ENCODE measurements at regions not wholly inside any gene's neighbourhood (a gene's known extent, or its start where the extent isn't known, plus 50 kb on each side); places are given as distances from the start of the nearest gene placed in this dataset.
"Not testable (repeated sequence)": the region's sequence is repeated elsewhere in the genome, so short reads cannot be mapped to it uniquely, and the experiment has no call there.

DNA sequence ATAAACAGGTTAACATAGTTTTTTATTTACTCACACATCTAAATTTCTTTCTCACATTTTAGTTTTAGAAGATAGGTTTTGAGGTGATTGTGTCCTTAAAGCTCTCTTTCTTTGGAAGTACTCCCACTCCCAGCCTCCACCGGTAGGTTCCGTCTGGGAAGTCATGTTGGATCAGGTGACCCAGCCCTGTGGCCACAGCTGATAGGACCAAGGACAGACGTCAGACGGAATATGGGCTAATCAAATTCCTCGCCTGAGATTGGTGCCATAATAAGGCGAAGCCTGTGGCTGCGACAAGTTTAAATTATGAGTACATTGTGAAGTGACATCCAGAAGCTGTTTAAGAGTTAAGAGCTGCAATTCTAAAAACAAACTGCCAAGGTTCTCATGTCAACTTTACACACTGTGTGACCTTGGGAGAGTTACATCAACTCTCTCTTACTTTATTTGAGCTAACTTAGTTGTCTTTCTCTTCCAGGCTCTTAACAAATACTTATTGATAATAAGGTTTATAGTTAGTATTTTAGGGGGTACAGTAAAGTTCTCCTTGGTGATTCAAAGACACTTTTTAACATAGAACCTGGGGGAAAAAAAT is 133.6 kb downstream of the NPY start:
- ChIA-PET POLR2A (no interaction called here), CTCF (no interaction called here)
- no peak overlapping the region for H3K4me3 Mint-ChIP-seq
- no peak overlapping the region for H3K27ac Mint-ChIP-seq
- H3K27me3 Mint-ChIP-seq, result peaks cover 2% of the 10 kb centered on the region
- H3K36me3 Mint-ChIP-seq, result no peaks in the 10 kb centered on the region
- DNase-seq, result no peak
- no peaks in the 10 kb centered on the region for H3K4me1 Mint-ChIP-seq (ENCODE audit: low read depth)
- H3K9me3 Mint-ChIP-seq, result peaks cover 8% of the 10 kb centered on the region
- intact Hi-C loops (cut with micrococcal nuclease), result no loop called here

DNA sequence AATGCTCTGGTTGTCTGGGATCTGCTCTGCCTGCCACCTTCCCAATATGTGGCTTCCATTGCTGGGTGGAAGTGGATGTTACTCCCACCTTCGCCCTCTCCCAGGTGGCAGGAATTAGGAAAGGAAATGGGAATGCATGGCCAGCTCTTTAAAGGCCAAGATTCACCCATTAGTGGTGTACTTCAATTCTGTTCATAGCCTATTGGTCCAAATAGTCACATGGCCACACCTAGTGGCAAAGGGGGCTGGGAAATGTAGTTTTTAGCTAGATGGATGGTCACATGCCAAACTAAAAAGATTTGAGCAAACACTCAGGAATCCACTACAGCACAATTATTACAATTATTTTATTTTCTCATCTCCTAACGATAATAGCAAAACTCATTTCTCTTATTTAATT is 135.1 kb downstream of the NPY start:
- H3K4me3 Mint-ChIP-seq, result no peak overlapping the region
- CTCF ChIA-PET, result no interaction called here

DNA sequence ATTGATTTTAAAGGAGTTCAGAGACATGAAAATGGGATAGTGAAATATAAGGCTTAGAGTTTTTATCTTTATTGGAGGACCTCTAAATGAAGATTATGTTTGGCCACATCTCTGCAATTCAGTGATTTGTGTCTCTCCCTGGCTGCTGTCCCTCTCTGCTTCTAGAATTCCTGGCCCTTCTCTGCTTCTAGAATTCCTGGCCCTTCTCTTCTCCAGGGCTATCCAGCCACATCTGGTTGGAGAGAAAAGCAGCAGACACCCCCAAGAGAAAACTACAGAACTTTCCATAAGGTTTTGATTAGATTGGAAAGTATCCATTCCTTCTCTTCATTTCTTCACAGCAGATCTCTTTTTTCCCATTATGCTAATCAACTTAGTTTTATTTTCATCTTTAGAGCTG is 135.5 kb downstream of the NPY start:
- Mint-ChIP-seq H3K9me3 (no peaks in the 10 kb centered on the region), H3K36me3 (no peaks in the 10 kb centered on the region), H3K27me3 (no peaks in the 10 kb centered on the region), H3K27ac (no peak overlapping the region), H3K4me1 (ENCODE audit: low read depth) (no peaks in the 10 kb centered on the region), H3K4me3 (no peak overlapping the region)
- no peak for DNase-seq
- POLR2A ChIA-PET, result no interaction called here
- CTCF ChIA-PET, result no interaction called here
- intact Hi-C loops (cut with micrococcal nuclease), result no loop called here

More for the DNA sequence above, 135.1 kb downstream of the NPY start:
- no peak for DNase-seq
- no peaks in the 10 kb centered on the region for H3K4me1 Mint-ChIP-seq (ENCODE audit: low read depth)
- POLR2A ChIA-PET, result no interaction called here
- H3K27ac Mint-ChIP-seq, result no peak overlapping the region
- H3K36me3 Mint-ChIP-seq, result no peaks in the 10 kb centered on the region
- peaks cover 2% of the 10 kb centered on the region for H3K27me3 Mint-ChIP-seq
- peaks cover 3% of the 10 kb centered on the region for H3K9me3 Mint-ChIP-seq
- intact Hi-C loops (cut with micrococcal nuclease), result no loop called here

DNA sequence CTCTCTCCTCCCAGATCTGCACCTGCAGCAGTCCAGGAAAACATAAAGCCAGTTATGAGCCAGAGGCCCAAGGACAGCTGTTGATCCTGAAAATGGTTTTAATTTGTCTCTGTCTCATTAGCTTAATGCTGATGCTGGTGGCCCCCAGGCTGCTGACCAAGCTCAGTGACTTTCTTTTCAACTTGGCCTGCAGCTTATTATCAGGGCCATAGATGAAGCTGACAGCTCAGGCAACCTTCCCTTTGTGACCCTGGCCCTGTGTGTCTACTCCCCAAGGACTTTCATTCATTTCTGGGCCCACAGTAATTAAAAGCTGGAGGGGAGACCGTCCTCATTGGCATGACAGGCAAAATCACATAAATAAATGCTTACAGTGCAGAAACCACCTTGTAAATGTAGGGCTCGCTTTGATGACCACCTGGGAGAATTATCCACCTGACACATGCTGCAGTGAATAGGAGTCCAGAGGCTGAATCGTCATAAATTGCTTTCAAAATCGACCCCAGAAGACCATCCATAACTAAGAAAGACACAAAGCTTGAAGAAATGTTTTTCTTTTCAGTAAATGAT is 138.5 kb downstream of the NPY start:
- no peak overlapping the region for H3K4me3 Mint-ChIP-seq
- H3K36me3 Mint-ChIP-seq, result no peaks in the 10 kb centered on the region
- peaks cover 5% of the 10 kb centered on the region for H3K9me3 Mint-ChIP-seq
- DNase-seq, result no peak
- no peak overlapping the region for H3K27ac Mint-ChIP-seq
- CTCF ChIA-PET, result no interaction called here
- intact Hi-C loops (cut with micrococcal nuclease), result no loop called here
- H3K4me1 Mint-ChIP-seq (ENCODE audit: low read depth), result no peaks in the 10 kb centered on the region
- POLR2A ChIA-PET, result no interaction called here
- peaks cover 5% of the 10 kb centered on the region for H3K27me3 Mint-ChIP-seq

DNA sequence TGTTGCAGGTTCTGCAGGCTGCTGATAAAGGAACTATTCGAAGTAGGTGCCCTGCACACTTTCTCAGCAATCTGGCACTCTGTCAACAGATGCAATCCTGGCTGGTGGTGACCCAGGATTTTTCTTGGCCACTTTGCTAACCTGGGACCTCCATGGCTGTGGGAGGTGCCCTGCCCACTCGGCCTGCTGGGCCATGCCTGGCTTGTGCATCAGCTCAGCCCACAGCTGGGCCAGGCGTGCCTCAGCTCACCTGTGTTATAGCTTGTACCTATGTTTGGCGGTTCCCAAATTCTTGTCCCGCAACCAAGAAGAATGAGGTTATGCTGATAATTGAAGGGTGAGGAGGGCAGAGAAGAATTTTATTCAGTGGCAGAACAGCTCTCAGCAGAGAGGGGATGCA is 141.7 kb downstream of the NPY start:
- ChIA-PET CTCF (no interaction called here), POLR2A (no interaction called here)
- H3K36me3 Mint-ChIP-seq, result no peaks in the 10 kb centered on the region
- H3K27ac Mint-ChIP-seq, result no peak overlapping the region
- peaks cover 5% of the 10 kb centered on the region for H3K27me3 Mint-ChIP-seq
- no peak for DNase-seq
- no peak overlapping the region for H3K4me3 Mint-ChIP-seq
- H3K9me3 Mint-ChIP-seq, result peaks cover 5% of the 10 kb centered on the region
- intact Hi-C loops (cut with micrococcal nuclease), result no loop called here
- no peaks in the 10 kb centered on the region for H3K4me1 Mint-ChIP-seq (ENCODE audit: low read depth)

DNA sequence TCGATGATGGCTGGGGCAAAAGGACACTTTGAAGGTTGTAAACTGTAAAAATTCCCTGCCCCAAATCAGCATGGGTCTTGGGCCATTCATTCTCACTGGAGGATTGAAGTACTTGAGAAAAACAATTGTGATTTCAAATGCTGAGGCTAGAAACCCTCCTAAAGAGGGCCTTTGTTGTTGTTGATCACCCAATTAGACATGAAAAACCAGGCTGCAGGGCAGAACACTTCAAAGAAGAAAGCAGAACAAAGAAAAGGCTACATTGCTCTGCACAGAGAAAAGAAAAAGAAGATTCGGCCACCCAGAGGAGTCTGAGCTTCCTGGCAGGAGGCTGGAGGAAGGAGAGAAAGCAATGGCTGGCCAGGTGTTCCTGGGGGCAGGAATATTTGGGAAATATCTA is 143.1 kb downstream of the NPY start:
- DNase-seq, result no peak
- no peak overlapping the region for H3K27ac Mint-ChIP-seq
- no peak overlapping the region for H3K4me3 Mint-ChIP-seq
- peaks cover 5% of the 10 kb centered on the region for H3K9me3 Mint-ChIP-seq
- ChIA-PET POLR2A (interaction anchor here (0.5 kb wide), 1 partner anchor 200 kb away, joined by 3 read pairs; no protein-coding TSS in a partner anchor), CTCF (no interaction called here)
- intact Hi-C loops (cut with micrococcal nuclease), result no loop called here
- no peaks in the 10 kb centered on the region for H3K36me3 Mint-ChIP-seq
- no peaks in the 10 kb centered on the region for H3K4me1 Mint-ChIP-seq (ENCODE audit: low read depth)
- H3K27me3 Mint-ChIP-seq, result peaks cover 5% of the 10 kb centered on the region

DNA sequence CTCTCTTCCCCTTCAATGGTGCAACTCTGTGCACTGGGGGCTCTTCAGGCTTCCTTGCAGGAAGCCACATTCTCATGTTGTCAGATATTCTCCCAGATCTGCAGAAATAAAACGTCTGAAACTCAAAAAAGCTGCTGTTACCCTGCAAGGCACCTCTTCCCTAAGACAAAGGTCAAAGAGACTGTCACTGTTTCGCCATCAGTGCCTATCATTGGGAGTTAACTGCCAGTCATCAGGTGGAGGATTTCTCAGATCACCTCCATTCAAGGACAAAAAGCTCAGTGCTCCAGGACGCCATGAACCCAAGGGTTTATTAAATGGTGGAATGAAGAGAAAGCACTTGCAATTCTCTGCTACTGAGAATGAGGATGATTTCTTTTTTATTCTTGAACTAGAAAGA is 144.6 kb upstream of the PALS2 start:
- Mint-ChIP-seq H3K27me3 (peaks cover 5% of the 10 kb centered on the region), H3K4me3 (no peak overlapping the region), H3K27ac (no peak overlapping the region), H3K9me3 (peaks cover 5% of the 10 kb centered on the region), H3K4me1 (ENCODE audit: low read depth) (no peaks in the 10 kb centered on the region), H3K36me3 (no peaks in the 10 kb centered on the region)
- intact Hi-C loops (cut with micrococcal nuclease), result no loop called here
- no peak for DNase-seq
- CTCF ChIA-PET, result interaction anchor here (0.6 kb wide), 1 partner anchor 561 kb away, joined by 3 read pairs; no protein-coding TSS in a partner anchor
- POLR2A ChIA-PET, result no interaction called here

DNA sequence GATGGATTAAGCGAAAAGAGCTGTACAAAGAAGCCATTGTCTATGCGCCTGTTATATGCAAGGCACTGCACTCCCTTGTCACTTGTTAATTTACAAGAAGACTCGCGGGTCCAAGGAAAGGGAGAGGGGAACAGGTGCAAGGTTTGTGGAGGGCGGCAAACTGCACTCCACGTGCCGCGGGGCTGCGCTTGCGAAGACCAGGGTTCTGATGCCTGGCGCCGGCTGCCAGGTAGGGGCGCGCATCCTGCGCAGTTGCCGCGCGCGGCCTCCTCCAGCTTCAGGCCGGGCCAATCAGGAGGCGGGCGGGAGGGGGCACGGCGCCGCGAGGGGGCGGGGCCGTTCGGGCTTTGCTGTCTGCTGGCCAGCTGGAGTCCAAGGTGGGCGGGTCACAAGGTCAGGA is 140.6 kb upstream of the PALS2 start:
- POLR2A ChIA-PET, result no interaction called here
- Mint-ChIP-seq H3K4me3 (no peak overlapping the region), H3K4me1 (ENCODE audit: low read depth) (no peaks in the 10 kb centered on the region), H3K36me3 (no peaks in the 10 kb centered on the region), H3K27me3 (no peaks in the 10 kb centered on the region), H3K9me3 (peaks cover 2% of the 10 kb centered on the region), H3K27ac (no peak overlapping the region)
- intact Hi-C loops (cut with micrococcal nuclease), result no loop called here
- no peak for DNase-seq
- CTCF ChIA-PET, result no interaction called here

DNA sequence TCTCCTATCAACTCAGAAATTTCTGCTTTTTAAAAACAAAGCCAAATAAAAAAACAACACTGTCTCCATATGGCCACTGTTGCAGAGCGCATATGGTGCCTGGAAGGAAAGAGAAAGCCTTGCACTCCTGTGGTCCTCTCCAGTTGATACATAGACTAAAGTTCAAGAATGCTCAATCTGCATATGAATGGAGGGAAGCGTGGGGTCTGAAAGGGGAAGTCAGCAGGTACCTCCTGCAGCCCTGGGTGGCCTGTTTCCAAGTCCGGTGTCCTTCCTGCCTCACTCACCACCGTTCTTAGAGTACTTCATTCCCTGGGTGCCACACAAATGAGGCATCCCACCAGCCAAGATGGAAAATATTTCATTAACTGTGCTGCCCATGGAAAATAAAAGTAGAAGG is 138.3 kb upstream of the PALS2 start:
- H3K9me3 Mint-ChIP-seq, result peaks cover 2% of the 10 kb centered on the region
- H3K36me3 Mint-ChIP-seq, result no peaks in the 10 kb centered on the region
- intact Hi-C loops (cut with micrococcal nuclease), result no loop called here
- H3K27ac Mint-ChIP-seq, result no peak overlapping the region
- no peaks in the 10 kb centered on the region for H3K27me3 Mint-ChIP-seq
- ChIA-PET POLR2A (no interaction called here), CTCF (no interaction called here)
- no peak overlapping the region for H3K4me3 Mint-ChIP-seq
- DNase-seq, result no peak
- H3K4me1 Mint-ChIP-seq (ENCODE audit: low read depth), result peaks cover 2% of the 10 kb centered on the region

DNA sequence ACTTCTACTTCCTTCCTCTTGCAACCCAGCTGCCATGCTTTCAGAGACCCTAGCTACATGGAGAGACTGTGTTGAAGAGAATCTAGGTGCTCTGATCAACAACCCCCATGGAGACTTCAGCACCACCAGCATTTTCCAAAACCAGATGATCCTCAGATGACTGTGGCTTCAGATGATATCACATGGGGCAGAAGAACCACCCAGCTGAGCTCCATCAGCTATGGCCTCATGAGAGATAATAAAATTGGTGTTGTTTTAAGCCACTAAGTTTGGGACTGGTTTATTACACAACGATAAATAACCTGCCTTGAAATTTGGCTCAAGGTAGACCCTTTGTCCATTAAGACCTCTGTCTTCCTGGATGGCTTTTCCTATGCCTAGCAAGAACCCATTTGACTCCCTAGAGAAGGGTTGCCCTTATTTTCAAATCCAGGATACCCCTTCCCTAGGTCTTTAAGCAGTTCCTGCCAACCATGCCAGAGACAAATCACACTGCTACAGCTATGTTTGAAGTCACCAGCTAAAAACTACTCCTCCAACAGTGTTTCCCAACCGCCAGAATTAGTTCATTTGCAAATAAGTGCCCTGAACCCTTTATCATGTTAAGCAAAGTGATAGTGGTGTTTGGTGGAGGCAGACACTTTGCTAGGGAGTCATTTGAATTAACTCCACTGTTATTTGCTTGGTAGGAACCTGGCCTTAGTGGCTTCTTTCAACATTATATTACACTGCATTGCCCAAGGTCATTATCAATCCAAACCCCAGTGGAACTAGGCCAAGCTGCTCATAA is 136.9 kb upstream of the PALS2 start:
- DNase-seq, result no peak
- Mint-ChIP-seq H3K27me3 (no peaks in the 10 kb centered on the region), H3K27ac (no peak overlapping the region), H3K36me3 (no peaks in the 10 kb centered on the region), H3K4me3 (no peak overlapping the region), H3K4me1 (ENCODE audit: low read depth) (peaks cover 5% of the 10 kb centered on the region), H3K9me3 (peaks cover 2% of the 10 kb centered on the region)
- ChIA-PET POLR2A (no interaction called here), CTCF (no interaction called here)
- intact Hi-C loops (cut with micrococcal nuclease), result no loop called here

DNA sequence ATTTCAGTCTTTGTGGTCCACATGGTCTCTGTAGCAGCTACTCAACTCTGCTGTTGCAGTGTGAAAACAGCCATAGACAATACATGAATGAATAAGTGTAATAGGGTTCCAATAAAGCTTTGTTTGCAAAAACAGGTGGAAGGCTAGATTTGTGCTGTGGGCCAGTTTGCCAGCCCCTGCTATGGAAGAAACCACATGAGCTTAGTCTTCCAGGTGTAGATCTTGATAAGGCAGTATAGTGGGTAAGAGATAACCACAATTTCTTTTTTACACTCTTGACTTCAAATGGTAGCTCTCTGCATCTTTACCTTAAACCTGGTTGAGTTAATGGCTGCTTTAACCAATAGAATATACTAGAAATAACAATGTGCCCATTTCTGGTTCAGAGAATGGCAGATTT is 135.0 kb upstream of the PALS2 start:
- Mint-ChIP-seq H3K4me1 (ENCODE audit: low read depth) (peaks cover 5% of the 10 kb centered on the region), H3K9me3 (peaks cover 2% of the 10 kb centered on the region), H3K36me3 (no peaks in the 10 kb centered on the region), H3K27me3 (no peaks in the 10 kb centered on the region), H3K27ac (no peak overlapping the region), H3K4me3 (no peak overlapping the region)
- intact Hi-C loops (cut with micrococcal nuclease), result no loop called here
- ChIA-PET CTCF (no interaction called here), POLR2A (no interaction called here)
- DNase-seq, result no peak

DNA sequence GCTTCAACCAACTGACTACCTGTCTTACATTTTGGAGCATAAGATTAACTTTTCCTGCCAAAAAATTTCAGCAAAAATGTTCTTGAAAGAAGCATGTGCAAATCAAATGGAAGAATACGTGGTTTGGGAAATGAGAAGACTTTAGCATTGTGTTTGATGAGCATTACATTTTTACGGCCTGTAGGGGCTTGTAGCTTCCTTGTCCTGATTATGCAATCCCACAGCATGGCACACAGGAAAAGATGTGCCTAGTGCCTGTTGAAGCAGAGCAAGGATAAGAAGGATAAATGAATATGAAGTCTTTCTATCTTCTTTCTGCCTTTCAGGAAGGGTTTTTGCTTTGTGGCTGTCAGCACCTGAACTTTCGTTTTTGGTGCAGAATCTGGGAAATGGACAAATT is 134.1 kb upstream of the PALS2 start:
- H3K27ac Mint-ChIP-seq; intact Hi-C loops (cut with micrococcal nuclease); H3K4me1 Mint-ChIP-seq (ENCODE audit: low read depth); CTCF ChIA-PET; DNase-seq; H3K36me3 Mint-ChIP-seq; H3K9me3 Mint-ChIP-seq; H3K4me3 Mint-ChIP-seq; H3K27me3 Mint-ChIP-seq; POLR2A ChIA-PET: not testable (repeated sequence)

DNA sequence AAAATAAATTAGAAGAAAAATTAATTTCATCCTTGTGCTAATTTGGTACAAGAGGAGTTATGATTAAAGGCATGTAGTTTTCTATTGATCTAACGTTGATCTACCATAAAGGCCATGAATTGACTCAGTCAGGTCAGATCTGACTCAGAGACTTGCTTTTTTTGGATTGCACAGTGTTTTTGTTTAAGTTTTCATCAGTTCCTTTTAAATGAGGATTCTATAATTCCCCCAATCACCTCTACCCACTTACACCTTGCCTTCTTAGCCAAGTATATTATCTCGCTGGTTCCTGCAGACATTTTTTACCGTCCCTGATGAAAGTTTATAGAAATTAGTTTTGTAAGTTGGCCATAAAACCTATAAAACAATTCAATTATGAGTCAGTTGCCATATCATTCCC is 132.4 kb upstream of the PALS2 start:
- DNase-seq, result no peak
- Mint-ChIP-seq H3K36me3 (no peaks in the 10 kb centered on the region), H3K9me3 (peaks cover 2% of the 10 kb centered on the region), H3K4me3 (no peak overlapping the region), H3K27me3 (no peaks in the 10 kb centered on the region), H3K27ac (no peak overlapping the region), H3K4me1 (ENCODE audit: low read depth) (peaks cover 5% of the 10 kb centered on the region)
- intact Hi-C loops (cut with micrococcal nuclease), result no loop called here
- CTCF ChIA-PET, result no interaction called here
- POLR2A ChIA-PET, result no interaction called here

Data from activated CD4-positive, alpha-beta memory T cell treated with anti-CD3 and anti-CD28 coated beads for 36 hours (primary cell).